ENCODE measurements at regions not wholly inside any gene's neighbourhood (a gene's known extent, or its start where the extent isn't known, plus 50 kb on each side); places are given as distances from the start of the nearest gene placed in this dataset.

GRCh38 chr2:183291436-183291835 lies 167.2 kb downstream of the NUP35 start:
- DNase-seq, result no peak

- DNase-seq, result no peak
Measured at GRCh38 chr2:183292028-183292427, 167.8 kb downstream of the NUP35 start.

GRCh38 chr2:183339311-183339710 lies 215.1 kb downstream of the NUP35 start:
- DNase-seq, result no peak

GRCh38 chr2:183341057-183341456 lies 216.8 kb downstream of the NUP35 start:
- no peak for DNase-seq

- DNase-seq, result no peak
Measured at GRCh38 chr2:183347969-183348368, 223.7 kb downstream of the NUP35 start.

GRCh38 chr2:183348492-183348891 lies 224.2 kb downstream of the NUP35 start:
- no peak for DNase-seq

GRCh38 chr2:183349091-183349490 lies 224.8 kb downstream of the NUP35 start:
- no peak for DNase-seq

GRCh38 chr2:183359867-183360266 lies 235.6 kb downstream of the NUP35 start:
- no peak for DNase-seq

GRCh38 chr2:183371545-183371944 lies 247.3 kb downstream of the NUP35 start:
- DNase-seq, result peak; percentile 4

- DNase-seq, result no peak
Measured at GRCh38 chr2:183375821-183376220, 251.6 kb downstream of the NUP35 start.

- DNase-seq, result no peak
Measured at GRCh38 chr2:183383854-183384253, 259.6 kb downstream of the NUP35 start.

- no peak for DNase-seq
Measured at GRCh38 chr2:183389546-183390080, 265.4 kb downstream of the NUP35 start.

- no peak for DNase-seq
Measured at GRCh38 chr2:183390109-183390508, 265.9 kb downstream of the NUP35 start.

- DNase-seq, result no peak
Measured at GRCh38 chr2:183404392-183404791, 280.1 kb downstream of the NUP35 start.

- no peak for DNase-seq
Measured at GRCh38 chr2:183408562-183408961, 284.3 kb downstream of the NUP35 start.

GRCh38 chr2:183409662-183410061 lies 285.4 kb downstream of the NUP35 start:
- no peak for DNase-seq

- no peak for DNase-seq
Measured at GRCh38 chr2:183416753-183417152, 292.5 kb downstream of the NUP35 start.

- DNase-seq, result no peak
Measured at GRCh38 chr2:183426825-183427224, 302.6 kb downstream of the NUP35 start.

GRCh38 chr2:183427558-183427957 lies 303.3 kb downstream of the NUP35 start:
- no peak for DNase-seq

GRCh38 chr2:183428881-183429280 lies 304.6 kb downstream of the NUP35 start:
- no peak for DNase-seq

- DNase-seq, result no peak
Measured at GRCh38 chr2:183438541-183438940, 314.3 kb downstream of the NUP35 start.

- DNase-seq, result no peak
Measured at GRCh38 chr2:183455056-183455455, 330.8 kb downstream of the NUP35 start.

- DNase-seq, result no peak
Measured at GRCh38 chr2:183456177-183456576, 331.9 kb downstream of the NUP35 start.

GRCh38 chr2:183458460-183458859 lies 334.2 kb downstream of the NUP35 start:
- no peak for DNase-seq

- DNase-seq, result no peak
Measured at GRCh38 chr2:183459466-183459865, 335.2 kb downstream of the NUP35 start.

- no peak for DNase-seq
Measured at GRCh38 chr2:183463821-183464220, 339.6 kb downstream of the NUP35 start.
